Pulmonary artery endothelial cell (primary cell): ENCODE measurements at regions not wholly inside any gene's neighbourhood (a gene's known extent, or its start where the extent isn't known, plus 50 kb on each side); places are given as distances from the start of the nearest gene placed in this dataset.
"Not testable (repeated sequence)": the region's sequence is repeated elsewhere in the genome, so short reads cannot be mapped to it uniquely, and the experiment has no call there.

ENCODE experiments used
- DNase-seq: peaks from one replicate; pipeline ENCODE4 v3.0.0-alpha.2; 2011; ENCODE audit warnings: low read depth, low spot score

DNA sequence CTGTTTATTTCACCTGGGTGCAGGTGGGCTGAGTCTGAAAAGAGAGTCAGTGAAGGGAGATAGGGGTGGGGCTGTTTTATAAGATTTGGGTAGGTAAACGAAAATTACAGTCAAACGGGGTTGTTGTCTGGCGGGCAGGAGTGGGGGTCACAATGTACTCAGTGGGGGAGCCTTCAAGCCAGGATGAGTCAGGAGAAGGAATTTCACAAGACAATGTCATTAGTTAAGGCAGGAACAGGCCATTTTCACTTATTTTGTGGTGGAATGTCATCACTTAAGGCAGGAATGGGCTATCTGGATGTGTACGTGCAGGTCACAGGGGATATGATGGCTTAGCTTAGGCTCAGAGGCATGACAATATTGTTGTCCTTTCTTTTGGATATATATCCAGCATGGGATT lies 592.5 kb upstream of the MDGA2 start:
- DNase-seq = not testable (repeated sequence)

DNA sequence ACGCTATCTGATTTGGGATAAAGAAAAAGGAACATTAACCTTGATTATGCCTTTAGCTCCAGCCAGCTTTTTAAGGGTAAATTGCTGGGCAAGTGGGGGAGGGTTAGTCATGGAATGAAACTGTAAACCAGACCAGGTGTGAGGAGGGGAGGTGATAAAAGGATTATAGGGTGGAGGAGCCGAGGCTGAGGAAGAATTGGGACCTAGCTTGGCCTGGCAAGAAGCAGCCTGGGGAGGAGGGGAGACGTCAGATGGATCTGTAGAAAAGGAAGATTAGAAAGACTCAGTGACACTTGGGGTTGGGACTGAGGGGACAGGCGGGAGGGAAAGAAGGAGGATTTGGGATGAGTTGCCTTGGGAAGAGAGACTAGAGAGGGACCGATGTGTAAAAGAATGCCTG lies 590.8 kb upstream of the MDGA2 start:
- DNase-seq = not testable (repeated sequence)

DNA sequence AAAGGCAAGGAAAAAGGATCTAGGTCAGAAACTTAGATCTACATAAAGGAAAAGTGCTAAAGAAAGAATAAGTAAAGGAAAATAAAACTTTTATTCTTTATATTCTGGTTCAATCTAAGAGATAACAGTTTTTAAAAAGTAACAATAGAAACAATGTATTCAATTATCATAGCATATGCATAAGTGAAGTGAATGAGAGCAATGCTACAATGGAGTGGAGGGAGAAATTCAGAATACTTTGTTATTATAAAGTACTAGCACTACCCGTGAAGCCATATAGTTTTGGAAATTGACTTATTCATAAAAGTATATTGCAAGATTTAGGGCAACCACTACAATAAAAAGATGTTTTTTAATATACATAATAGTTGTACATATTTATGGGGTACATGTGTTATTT lies 586.0 kb upstream of the MDGA2 start:
- DNase-seq = no peak

DNA sequence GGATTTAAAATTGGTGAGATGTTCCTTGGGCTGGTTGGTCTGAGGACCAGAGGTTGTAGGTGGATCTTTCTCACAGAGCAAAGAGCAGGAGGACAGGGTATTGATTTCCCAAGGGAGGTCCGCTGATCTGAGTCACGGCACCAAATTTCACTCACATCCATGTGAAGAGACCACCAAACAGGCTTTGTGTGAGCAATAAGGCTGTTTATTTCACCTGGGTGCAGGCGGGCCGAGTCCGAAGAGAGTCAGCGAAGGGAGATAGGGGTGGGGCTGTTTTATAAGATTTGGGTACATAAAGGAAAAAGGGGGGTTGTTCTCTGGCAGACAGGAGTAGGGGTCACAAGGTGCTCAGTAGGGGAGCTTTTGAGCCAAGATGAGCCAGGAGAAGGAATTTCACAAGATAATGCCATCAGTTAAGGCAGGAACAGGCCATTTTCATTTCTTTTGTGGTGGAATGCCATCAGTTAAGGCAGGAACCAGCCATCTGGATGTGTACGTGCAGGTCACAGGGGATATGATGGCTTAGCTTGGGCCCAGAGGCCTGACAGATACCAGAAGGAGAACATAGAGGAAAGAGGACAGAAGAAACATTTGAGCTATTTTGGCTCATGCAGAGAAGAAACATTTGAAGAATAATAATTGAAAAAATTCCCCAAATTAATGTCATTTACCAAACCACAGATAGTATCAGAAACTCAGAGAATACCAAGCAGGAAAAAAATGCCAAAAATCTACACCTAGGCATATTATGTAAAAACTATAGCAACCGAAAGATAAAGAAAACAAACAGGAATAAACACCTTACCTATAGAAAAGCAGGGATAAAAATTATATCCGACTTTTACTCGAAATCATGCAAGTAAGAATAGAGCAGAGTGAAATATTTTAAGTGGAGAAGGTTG lies 585.2 kb upstream of the MDGA2 start:
- DNase-seq = not testable (repeated sequence)

DNA sequence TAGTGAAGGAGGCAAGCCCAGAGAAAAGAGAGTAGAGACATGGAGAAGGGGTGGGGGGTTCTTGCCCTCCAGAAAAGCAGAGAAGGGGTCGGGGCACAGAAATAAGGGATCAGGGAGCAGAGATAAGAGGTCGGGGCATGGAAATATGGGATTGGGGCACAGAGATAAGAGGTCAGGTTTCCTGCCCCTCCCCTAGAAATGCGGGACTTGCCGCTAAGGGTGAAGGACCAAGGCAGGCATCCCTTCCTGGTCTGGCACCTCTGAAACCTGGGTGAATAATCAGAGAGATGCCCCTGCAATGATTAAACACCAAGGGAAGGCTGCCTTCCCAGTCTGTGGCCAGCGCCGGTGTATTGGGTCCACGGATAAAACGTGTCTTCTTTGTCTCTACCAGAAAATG lies 584.5 kb upstream of the MDGA2 start:
- DNase-seq = not testable (repeated sequence)

DNA sequence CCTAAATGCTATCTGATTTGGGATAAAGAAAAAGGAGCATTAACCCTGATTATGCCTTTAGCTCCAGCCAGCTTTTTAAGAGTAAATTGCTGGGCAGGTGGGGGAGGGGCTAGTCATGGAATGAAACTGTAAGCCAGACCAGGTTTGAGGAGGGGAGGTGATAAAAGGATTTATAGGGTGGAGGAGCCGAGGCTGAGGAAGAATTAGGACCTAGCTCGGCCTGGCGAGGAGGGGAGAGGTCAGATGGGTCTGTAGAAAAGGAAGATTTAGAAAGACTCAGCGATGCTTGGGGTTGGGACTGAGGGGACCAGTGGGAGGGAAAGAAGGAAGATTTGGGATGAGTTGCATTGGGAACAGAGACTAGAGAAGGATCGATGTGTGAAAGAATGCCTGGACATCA lies 583.8 kb upstream of the MDGA2 start:
- DNase-seq = not testable (repeated sequence)

DNA sequence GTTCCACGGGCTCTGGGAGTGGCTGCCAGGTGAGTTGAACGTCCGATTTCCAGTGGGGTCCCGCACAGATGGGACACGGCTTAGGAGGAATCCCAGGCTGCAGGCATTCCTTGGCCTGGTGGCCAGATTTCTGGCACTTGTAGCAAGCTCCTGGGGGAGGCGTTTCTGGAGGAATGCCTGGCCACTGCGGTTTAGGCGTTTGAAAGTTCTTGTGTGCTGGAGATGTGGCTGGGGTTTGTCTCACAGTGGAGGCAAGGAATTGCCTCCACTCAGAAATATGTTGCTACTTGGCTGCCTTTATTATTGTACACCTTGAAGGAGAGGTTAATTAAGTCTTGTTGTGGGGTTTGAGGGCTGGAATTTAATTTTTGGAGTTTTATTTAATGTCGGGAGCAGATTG lies 583.3 kb upstream of the MDGA2 start:
- DNase-seq = not testable (repeated sequence)

DNA sequence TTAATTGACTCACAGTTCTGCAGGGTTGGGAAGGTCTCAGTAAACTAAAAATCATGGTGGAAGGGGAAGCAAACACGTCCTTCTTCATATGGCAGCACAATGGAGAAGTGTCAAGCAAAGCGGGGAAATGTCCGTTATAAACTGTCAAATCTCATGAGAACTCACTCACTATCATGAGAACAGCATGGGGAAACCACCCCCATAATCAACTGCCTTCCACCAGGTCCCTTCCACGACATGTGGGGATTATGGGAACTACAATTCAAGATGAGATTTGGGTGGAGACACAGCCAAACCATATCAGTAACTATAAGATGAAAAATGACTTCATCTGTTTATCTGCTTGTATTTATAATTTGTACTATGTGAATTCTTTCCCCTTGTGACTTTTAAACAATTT lies 577.6 kb upstream of the MDGA2 start:
- no peak for DNase-seq

DNA sequence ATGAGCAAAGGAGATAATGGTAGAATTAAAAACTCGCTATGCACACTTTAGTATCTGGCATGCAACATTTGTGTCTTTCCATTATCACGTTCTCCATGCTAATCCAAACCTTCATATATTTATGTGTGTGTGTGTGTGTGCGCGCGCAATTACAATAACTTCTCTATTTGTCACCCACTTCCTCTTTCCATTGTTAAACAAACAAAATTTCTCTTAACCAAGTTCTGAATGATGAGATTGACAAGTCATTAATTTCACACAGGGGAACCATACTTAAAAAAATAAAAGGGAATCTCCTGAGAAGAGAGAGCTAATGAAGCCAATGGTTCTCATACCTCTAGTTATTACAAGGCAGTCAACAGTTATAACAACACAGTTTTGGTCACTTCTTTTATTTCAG lies 575.9 kb upstream of the MDGA2 start:
- DNase-seq = no peak

DNA sequence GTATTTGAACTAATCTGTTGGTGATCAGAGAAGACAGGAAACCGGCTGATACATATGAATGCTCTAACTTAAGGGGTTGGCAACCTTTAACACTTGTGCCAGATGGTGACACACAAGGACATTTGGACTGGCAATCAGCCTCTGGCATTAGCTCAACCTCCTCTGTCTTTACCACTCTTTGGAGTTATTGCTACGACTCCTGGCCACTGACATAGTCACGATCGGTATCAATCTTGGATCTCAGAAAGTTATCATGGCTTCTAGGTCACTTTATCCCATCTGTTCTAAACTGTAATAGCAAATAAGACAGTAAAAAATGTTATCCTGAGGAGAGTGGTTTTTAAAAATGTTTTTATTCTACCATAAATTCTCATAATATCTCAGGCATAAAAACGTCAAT lies 575.2 kb upstream of the MDGA2 start:
- no peak for DNase-seq

DNA sequence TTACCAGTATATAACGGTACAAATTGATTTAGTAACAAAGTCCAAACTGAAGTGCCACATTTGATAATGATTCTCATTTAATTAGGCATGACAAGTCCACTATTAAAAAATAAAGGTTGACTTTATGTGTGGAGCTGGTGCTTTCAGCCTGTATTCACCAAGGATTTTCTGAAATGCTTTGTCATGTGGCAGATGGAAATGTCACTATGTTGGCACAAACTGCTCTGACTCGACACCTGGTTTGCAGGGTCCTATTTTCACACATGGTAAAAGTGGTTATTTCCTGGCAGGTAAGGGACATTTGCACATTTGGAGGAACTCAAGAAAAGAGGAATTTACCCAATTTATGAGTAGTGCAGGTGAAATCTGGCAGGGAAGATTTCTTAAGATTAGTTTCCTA lies 572.6 kb upstream of the MDGA2 start:
- no peak for DNase-seq

DNA sequence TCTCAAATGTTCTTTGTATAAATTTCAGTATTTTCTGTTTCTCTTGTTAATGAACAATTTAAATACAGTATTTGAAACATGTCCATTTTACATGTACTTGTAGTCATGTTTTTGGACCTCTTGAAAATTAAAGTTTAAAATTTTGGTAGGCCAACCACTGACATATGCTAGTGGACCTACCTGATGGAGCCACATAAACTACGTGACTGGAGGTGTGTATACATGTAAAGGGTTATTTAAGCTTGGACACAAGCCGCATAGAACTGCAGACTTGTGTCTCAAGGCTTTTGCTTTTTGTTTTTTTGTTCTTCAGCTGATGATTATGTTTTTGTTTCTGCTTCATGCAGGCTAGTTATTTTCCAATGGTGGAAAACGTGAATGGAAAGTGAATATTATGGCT lies 568.5 kb upstream of the MDGA2 start:
- no peak for DNase-seq

DNA sequence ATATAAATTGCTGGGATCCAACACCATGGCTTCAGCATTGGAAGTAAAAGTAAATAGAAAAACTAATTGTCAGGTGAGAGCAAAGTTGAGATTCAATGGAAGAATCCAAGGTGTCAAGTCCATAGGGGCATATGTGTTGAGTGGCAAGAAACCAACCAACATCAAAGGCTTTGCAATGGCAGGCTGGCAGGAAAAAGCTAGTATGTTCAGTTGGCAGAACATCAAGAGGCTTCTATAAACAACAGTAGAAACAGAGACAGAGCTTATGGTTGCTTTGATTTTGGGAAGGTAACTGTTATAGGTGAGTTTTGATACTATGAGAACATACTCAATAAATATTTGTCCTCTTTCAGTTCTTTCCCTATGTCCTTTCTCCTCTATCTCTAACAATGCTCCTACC lies 553.7 kb upstream of the MDGA2 start:
- no peak for DNase-seq

DNA sequence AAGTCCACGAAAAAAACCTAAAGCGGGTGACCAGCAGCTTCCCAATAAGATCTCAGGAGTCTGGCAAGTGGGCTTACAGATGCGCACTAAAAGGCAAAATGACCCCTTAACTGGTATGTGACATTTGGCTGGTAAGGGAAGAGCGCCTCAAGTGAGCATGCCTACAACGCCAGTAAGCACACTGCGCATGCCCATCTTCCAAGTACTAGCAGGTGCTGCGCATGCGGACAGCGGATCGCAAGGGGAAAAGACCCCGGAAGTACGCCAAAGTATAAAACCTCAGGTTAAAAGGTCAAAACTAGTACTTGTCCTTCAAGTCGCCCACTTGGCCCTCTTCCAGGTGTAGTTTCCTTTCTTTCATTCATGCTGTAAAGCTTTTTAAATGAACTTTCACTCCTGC lies 518.5 kb upstream of the MDGA2 start:
- DNase-seq = no peak

DNA sequence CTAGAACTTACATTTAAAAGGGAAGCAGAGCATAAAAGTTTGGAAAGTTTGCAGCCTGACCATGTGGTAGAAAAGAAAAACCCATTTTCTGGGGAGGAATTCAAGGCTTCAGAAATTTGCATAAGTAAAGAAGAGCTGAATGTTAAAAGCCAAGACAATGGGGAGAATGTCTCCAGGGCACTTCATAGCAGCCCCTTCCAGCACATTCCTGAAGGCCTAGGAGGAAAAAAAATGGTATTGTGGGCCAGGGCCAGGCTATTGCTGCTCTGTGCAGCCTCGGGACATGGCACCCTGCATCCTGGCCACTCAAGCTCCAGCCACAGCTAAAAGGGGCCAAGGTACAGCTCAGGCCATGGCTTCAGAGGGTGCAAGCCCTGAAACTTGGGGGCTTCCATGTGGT lies 474.2 kb upstream of the MDGA2 start:
- DNase-seq = not testable (repeated sequence)

DNA sequence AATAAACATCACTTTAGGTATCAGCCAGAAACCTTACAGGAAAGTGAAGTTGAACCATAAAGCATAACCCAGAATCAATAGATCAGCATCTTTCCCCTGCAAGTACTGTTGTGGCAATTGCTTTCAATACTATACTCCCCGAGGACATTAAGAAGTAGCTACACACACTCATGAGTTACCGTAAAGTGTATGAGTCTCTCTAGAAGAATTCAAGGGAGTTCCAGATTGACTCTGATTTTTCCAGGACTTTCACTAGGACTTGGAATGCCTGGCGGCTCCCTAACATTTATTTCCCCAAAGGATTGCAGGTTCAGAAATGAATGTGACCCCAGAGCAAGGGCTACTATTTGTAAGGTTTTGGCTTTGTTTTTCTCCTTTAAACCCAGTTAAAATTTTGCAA lies 465.4 kb upstream of the MDGA2 start:
- no peak for DNase-seq

DNA sequence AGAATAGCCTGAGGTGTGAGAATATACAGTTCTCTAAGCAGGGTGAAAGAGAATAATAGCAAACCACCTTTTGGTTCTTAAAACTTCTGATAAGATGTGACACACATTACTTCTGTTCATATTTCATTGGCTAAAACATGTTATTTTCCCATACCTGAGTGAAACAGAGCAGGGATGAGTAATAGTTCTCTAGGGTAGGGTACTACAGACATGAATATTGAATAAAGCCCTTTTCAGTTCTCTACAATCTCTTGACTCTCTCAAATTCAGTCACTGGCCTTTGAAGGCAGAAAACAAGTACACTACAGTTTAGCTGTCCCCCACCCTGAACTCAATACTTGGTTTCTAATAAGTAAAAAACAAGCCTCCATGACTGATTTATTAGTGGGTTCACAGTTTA lies 454.1 kb upstream of the MDGA2 start:
- no peak for DNase-seq

DNA sequence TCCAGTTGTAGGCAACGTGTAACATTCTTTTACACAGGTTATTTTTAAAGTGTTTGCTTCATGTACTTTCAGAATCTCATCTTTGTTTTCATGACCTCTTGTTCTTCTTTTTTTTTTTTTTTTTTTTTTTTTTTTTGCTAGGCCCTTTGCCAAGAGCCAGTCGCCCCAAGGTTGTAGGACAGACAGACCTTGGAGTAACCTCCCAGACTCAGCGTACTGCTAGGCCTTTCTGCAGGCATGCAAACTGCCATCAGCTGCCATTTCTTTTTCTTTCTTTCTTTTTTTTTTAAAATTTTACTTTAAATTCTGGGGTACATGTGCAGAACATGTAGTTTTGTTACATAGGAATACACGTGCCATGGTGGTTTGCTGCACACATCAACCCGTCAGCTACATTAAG lies 452.3 kb upstream of the MDGA2 start:
- DNase-seq = no peak

DNA sequence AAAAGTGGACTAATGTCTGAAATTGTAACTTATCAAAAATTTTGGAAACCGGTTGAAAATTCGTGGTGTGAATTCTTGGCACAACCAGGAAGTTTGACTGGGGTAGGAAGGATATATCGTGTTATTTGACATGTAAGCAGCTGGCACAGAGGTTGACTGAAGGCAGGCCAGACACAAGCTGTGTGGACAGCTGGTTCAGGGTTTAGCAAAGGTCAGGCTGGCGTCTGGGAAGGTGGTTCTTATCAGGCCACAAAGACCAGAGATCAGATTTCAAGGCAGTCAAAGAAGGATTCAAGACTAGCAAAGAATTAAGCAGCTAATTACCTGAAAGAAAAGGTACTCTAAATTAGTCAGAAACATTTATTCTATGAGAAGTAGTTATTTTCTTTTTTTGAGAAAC lies 450.2 kb upstream of the MDGA2 start:
- no peak for DNase-seq

DNA sequence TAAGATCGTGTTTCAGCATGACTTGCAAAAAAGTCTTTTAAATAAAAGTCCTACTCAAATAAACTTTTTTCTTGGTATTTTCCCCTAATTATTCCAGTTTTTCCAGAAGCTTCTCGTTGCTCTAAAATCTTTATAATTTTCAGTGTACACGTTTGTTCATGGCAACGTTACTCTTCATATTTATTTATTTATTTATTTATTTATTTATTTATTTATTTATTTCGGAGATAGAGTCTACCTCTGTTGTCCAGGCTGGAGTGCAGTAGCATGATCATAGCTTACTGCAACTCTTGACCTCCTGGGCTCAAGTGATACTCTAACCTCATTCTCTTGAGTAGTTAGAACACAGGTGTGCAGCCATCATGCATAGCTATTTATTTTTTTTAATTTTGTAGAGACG lies 438.3 kb upstream of the MDGA2 start:
- no peak for DNase-seq

DNA sequence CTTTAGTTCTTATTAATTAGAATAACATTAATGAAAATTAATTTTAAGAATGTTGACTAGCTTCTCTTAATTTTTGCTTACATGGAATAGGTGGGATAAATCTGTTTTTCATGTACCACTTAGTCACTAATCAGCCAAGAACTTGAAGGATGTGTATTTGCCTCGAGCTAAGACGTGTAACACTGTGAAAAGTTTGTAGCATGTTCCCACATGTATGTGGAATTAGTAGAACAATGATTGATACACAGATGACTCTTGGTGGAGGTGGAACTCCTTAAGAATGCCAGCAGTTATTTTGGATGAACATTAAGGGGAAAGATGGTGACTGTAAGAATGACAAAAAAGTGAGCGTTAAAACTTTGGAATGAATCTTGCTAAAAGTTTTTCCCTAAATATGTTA lies 435.7 kb upstream of the MDGA2 start:
- no peak for DNase-seq

DNA sequence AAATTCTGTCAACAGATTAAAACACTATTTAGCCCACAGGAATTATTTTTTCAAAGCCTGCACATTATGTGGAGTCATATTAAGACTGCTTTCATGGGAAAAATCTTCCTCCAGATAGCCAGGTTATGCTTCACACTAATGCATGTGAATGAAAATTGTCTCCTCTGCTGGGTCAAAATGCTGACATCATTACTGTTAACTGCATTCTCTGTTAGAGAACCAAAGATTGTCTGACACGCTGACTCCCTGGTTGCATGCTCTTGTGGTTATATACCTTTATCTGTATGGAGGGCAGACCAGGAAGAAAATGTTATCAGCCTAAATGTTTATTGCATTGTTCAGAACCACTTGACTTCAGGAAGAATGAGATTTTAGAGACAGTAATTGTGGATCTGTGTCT lies 432.2 kb upstream of the MDGA2 start:
- DNase-seq = no peak

DNA sequence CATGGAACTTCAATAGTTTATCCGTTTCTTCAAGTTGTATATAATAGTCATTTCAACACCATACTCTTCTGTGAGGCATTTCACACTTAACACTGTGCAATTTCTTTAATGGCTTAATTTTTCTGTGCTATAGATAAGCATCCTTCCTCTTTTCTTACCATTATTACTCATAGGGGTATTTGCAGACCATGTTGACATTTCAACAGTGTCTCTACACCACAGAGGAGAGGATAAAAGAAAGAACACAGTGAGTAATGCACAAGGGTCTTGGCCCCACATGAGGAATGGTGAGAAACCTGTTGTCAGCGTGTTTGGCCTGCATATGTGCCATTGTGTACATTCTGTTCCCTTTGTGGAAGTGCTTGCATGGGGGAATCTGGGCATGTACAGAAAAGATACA lies 421.5 kb upstream of the MDGA2 start:
- DNase-seq = no peak

DNA sequence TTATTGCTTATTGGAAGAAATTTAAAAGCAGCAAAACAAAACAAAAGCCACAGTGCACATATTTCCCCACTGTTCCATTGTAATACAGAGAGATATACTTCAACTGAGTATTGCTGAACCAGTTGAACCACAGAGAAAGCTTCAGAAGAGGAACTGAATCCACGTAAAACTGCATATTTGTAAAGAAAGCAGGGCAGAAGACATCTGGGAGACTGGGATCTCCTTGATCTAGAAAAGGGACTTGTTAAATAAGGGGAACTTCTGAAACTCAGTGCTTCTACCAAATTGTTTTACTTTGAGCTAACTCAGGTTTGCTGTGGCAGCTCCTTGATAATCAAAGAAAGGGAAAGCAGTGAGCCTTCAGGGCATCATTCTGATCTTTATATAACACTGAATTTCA lies 411.1 kb upstream of the MDGA2 start:
- no peak for DNase-seq
